Posterior cingulate gyrus (tissue), 11 donors: ENCODE measurements at regions not wholly inside any gene's neighbourhood (a gene's known extent, or its start where the extent isn't known, plus 50 kb on each side); places are given as distances from the start of the nearest gene placed in this dataset.
"Not testable (repeated sequence)": the region's sequence is repeated elsewhere in the genome, so short reads cannot be mapped to it uniquely, and the experiment has no call there.

ENCODE experiments used
- DNase-seq, 10 donors: peaks; one replicate each; pipeline versions ENCODE4 v3.0.0 to v3.0.0-alpha.2; 2020 to 2021; ENCODE audit warnings: mixed read lengths in 3 of 10
- intact Hi-C: fragments of 100-400 bp; cut with DNase I; formaldehyde crosslinking; loops from one replicate; pipeline ENCODE4 v1.15.1; 2023

DNA sequence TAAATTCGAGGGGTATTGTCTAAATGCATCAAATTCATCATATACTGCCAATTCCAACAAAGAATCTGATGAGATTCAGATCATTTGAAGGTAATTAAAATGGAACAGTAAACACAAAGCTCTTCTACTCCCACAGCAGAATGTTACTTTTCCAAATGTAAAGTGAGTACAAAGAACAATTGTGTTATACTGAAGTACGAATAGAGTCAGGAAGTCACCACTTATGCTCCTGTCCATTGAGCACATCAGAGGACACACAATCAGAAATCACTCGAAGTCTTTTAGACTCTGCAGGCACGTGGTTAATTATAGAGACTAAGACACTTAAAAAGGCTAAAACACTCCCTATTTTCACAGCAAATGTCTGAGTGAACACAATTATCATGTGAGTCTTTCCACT is 388.5 kb upstream of the MIS18BP1 start:
- DNase-seq: no peak

DNA sequence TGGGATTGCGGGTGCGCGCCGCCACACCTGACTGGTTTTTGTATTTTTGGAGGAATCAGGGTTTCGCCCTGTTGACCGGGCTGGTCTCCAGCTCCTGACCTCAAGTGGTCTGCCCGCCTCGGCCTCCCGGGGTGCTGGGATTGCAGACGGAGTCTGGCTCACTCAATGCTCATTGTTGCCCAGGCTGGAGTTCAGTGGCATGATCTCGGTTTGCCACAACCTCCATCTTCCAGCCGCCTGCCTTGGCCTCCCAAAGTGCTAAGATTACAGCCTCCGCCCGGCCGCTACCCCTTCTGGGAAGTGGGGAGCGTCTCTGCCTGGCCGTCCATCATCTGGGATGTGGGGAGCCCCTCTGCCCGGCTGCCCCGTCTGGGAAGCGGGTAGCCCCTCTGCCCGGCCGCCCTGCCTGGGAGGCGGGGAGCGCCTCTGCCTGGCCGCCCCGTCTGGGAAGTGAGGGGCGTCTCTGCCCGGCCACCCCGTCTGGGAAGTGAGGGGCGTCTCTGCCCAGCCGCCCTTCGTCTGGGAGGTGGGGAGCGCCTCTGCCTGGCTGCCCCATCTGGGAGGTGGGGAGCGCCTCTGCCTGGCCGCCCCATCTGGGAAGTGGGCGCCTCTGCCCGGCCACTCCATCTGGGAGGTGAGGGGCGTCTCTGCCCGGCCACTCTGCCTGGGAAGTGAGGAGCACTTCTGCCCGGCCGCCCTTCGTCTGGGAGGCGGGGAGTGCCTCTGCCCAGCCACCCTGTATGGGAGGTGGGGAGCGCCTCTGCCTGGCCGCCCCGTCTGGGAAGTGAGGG is 381.8 kb upstream of the MIS18BP1 start:
- peak in 1 of 10 donors; percentile 75 for DNase-seq
- intact Hi-C loops: not testable (repeated sequence)

More for the DNA sequence above, 388.5 kb upstream of the MIS18BP1 start:
- intact Hi-C loops: no loop called here

DNA sequence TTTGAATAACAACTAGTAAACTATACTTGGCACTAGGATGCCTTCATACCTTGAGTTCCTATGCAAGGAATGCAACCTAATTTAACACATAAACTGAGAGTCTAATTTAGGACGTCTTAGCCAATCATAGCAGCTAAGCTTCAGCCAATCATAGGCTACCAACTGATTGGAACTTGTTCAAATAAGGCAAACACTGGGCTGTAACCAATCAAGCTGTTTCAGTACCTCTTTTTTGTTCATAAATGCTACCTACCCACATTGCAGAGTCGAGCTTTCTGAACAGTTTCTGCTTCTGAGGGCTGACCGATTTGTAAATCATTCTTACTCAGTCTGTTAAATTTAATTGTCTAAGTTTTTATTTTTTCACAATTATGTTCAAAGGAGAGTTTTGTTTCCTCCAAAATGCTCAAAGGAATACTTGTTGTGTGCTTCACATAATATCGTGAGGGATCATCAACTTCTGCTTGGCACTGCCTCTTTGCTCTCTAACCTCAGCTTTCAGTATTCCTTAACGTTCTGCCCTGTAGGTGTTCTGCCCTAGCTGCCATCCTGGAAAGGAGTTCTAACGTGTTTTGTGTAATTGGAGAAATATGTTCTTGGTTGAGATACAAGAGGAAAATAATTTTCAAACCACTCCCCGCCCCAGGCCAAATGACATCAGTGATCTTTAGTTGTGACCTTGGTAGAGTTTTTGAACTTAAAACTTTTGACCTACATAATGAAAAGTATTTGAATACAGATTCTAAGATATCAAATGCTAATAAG is 380.4 kb upstream of the MIS18BP1 start:
- DNase-seq: no peak
- intact Hi-C loops: no loop called here

DNA sequence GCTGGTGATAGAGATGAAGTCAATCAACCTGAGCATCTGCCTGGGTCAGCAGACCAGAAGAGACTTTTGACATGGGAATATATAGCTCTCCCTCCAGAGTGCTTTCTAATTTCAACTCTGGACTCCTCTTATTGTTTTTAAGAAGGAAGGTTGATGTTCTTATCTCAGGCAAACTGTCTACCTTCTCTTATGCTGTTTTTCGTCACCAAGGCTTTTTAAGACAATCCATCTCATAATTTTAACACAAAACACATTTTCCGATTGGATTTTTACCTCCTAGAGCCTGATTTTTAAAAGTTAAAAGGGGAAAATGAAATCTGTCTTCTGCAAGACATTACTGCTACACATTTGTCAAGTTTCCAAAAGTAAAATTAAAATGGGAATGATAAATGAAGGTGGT is 368.7 kb upstream of the MIS18BP1 start:
- no peak for DNase-seq
- intact Hi-C loops: no loop called here

DNA sequence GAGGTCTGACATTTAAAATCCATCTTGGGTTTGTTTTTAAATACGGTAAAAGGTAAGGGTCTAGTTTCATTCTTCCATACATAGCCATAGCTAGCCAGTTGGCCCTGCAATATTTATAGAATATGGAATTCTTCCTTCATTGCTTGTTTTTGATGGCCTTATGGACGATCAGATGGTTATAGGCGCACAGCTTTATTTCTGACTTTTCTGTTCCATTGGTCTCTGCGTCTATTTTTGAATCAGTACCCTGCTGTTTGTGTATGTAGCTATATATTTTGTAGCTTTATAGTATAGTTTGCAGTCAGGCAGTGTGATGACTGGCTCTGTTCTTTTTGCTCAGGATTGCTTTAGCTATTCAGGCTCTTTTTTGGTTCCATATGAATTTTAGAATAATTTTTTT is 366.8 kb upstream of the MIS18BP1 start:
- DNase-seq: no peak
- intact Hi-C loops: no loop called here

DNA sequence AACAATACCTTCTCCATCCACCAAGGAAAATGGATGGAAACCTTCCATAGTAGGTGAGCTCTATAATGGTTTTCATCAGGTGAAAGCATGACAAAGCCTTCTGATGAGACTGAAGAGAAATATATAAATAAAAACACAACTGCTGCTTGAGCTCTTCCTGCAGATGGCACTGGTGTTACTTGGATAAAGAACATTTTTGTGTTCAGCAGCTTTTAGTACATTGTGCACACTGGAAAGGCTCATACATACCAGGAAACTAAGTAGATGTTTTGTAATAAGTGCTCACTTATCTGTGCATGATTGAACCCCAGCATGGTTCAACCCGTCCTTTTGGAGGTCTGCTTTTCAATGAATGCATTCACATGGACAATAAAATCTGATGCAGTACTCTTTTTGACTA is 357.3 kb upstream of the MIS18BP1 start:
- intact Hi-C loops: no loop called here
- no peak for DNase-seq

DNA sequence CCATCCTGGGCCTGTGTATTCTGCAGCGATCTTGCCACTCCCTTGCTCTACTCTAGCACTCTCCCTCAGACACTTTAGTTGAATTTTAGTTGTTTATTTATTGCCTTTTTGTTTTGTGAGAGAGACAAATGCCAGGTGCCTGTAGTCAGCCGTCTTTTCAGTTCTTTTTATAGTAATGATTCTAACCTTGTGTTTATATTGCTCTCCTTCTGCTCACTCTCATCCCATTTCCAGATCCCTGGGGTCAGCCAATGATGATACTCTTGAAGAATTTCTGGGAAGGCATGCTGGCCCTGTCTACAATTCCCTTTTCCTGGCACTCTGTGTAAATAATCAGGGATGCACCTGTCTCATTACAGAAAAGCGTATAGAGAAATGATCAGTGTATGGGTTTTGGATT is 334.1 kb upstream of the MIS18BP1 start:
- no peak for DNase-seq
- intact Hi-C loops: no loop called here

DNA sequence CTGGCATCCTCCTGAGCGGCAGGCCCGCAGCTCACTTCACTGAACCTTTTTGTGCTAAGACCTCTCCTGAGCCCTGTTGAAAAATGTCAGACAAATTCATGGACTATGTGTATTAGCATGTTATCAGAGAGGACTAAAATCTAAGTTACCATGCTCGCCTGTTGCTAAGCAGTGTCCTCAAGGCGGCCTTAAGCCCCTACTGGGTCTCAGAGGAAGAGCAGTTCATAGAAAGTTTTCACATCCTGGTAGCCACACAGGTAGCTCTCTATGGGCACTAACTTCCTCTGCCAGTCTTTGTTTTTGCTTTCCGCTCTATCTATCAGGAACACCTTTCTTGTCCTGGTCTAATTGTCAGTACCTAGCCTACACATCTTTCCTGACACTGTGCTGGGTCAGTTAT is 306.6 kb upstream of the MIS18BP1 start:
- intact Hi-C loops: no loop called here
- no peak for DNase-seq

DNA sequence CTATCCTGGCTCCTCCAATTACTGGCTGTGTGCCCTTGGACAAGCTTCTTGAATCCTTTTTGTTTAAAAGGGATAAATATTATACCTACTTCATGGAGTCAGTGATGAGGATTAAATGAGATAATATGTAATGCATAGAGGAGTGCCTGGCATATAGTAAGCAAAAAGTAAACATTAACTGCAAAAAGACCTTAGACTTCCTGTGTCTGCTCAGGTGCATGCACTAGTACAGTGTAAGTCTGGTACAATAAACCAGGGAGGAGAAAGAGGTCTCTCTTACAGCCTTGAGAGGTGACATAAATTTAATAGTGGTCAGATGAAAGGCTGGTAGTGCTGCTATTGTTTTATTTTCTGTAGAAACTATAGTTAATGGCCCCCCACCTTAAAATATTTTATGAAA is 305.2 kb upstream of the MIS18BP1 start:
- intact Hi-C loops: no loop called here
- DNase-seq: no peak

DNA sequence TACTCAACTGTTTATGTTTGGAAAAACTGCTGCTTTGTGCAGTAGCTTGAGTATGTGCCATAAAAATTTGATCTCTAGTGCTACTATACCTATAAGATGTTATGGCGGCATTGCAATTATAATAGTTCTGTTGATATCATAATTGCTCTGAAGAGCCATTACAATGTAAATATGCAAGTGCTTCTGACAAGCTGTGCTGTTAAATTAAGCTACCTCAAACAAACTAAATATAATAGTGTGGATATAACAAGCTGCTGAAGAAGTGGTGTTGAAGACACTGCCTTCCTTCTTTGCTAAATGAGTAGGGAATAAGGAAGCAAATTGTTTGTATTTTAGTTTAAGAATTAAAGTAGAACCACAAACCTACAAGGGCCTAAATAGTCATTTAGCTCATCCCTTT is 301.0 kb upstream of the MIS18BP1 start:
- DNase-seq: no peak
- intact Hi-C loops: no loop called here

DNA sequence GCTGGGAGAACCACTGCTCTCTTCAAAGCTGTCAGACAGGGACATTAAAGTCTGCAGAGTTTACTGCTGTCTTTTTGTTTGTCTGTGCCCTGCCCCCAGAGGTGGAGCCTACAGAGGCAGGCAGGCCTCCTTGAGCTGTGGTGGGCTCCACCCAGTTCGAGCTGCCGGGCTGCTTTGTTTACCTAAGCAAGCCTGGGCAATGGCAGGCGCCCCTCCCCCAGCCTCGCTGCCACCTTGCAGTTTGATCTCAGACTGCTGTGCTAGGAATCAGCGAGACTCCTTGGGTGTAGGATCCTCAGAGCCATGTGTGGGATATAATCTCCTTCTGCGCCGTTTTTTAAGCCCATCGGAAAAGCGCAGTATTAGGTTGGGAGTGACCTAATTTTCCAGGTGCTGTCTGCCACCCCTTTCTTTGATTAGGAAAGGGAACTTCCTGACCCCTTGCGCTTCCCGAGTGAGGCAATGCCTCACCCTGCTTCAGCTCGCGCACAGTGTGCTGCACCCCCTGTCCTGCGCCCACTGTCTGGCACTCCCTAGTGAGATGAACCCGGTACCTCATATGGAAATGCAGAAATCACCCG is 298.3 kb upstream of the MIS18BP1 start:
- intact Hi-C loops, DNase-seq: not testable (repeated sequence)

DNA sequence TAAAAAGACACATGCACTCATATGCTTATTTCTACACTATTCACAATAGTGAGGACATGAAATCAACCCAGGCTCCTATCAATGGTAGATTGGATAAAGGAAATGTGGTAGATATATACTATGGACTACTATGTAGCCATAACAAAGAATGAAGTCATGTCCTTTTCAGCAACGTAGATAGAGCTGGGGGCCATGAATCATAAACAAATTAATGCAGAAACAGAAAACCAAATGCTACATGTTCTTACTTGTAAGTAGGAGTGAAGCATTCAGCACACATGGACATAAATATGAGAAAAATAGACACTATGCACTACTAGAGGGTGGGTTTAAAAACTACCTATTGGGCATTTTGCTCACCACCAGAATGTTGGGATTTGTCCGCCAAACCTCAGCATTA is 278.0 kb upstream of the MIS18BP1 start:
- no peak for DNase-seq
- intact Hi-C loops: no loop called here

DNA sequence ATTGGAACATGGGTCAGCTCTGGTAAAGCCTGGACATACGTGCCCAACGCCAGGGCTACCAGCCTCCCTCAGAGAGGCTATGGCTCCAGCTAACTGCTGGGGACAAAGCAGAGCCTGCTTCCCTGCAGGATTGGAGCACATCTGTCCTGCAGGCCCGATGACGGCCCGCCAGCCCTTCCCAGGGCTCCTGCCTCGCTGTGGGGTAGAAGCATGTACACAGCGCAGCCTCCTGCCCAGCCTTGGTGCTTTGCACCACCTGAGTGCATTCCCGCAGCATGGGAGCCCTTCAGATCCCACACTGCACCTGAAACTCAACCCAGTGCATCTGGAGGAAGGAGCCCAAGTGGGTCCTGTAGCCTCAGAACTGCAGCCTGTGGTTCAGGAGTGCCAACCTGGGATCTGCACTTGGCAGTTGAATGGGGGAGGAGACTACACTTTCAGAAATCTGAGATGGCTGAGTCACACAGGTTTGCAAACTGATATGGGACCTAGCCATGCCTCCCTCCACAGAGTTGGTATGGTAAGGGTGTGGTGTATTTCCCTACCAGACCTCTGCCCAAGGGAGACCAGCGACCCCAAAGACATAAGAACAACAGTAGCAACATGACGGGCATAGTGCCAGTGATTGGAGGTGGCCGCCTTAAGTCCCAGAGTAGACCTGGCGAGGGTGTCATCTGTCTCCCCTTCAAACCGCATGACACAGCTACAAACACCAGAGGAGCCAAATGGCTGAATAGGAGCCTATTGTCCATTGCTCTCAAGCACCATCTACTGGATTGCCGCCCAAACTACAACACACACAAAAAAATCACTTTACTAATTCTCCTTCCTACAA is 273.9 kb upstream of the MIS18BP1 start:
- peak in 2 of 10 donors; percentile 62 to 75 for DNase-seq
- intact Hi-C loops: loop anchor here (5.0 kb wide), 1 partner anchor 100 kb away; no protein-coding TSS in a partner anchor

DNA sequence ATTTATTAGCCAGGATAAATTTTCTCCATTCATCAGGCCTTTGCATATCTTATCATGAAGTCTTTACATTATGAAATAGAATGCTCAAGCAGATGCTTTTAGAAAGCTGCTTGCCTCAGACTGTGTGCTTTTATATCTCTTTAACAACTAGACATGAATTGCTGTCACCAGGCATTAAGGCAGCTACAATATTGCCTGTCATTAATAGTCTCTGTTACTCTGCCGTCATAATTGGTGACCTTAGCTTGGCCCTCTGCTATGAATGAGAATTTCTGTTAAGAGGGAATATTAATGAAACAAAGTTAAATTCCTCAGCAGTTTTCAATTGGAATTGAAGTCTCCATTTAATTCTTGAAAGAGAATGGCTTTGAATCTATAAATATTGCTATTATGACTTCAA is 266.8 kb upstream of the MIS18BP1 start:
- no peak for DNase-seq
- intact Hi-C loops: no loop called here

DNA sequence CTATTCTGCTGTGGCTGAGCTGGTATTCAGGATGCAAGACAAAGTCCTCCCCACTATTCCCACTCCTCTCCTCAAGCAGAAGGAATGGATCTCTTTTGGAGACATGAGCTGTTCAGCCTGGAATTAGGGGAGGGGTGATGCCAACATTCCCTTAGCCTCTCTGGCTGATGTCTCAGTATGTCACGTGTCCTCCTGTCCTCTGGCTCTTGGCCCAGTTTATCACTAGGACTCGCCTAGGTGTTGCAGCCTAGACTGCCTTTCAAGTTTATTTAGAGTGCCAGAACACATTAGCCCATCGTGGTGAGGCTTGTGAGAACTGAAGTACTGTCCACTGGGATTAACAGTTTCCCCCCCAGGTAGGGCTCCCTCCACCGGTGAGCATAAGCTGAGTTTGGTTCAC is 239.9 kb upstream of the MIS18BP1 start:
- no peak for DNase-seq
- intact Hi-C loops: no loop called here

DNA sequence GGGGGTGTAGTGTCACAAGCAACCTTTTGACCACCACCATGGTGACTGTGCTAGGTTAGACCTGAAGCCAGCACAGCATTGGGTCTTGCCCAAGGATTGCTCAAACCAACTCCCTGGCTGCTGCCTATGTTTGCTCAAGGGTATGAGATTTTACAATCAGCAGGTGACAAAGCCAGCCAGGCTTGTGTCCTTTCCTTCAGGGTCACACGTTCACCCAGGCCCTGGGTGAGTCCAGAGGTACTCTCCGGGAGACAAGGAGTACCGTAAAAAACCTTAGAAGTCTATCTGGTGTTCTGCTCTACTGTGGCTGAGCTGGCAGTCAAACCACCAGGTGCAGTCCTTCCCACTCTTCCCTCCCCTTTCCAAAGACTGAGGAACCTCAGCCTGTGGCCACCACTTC is 238.9 kb upstream of the MIS18BP1 start:
- DNase-seq: no peak
- intact Hi-C loops: no loop called here

DNA sequence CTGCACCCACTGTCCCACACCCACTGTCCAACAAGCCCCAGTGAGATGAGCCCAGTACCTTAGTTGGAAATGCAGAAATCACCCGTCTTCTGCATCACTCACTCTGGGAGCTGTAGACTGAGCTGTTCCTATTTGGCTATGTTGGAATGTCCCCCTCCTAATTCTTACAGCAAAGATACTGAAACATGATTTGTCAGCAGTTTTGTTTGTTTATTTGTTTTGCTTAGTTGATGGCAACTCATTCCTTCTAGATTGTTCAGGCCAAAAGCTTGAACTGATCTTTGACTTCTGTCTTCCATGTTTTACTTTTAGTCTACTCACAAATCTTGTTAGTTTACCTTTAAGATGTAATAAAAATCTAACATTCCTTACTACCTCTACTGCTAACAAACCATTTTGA is 233.6 kb upstream of the MIS18BP1 start:
- intact Hi-C loops: no loop called here
- DNase-seq: no peak

DNA sequence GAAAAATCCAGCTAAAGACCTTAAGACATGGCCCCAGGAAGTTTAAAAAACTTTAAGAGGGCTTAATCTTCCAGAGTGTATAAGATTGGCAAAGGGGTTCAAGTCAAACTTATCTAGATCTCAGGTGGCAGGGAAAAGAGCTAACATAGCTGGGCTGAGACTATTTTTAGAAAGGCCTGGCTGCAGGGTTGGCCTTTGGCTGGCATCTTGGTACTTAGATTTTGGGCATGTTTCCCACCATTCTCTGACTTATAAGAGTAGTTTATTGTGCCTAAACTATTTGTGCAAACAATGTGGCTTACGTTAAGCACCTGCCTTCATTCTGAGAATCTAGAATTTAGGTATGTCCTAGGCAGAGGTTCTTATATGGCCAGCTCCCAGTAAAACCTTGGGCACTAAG is 214.0 kb upstream of the MIS18BP1 start:
- DNase-seq: no peak
- intact Hi-C loops: no loop called here

DNA sequence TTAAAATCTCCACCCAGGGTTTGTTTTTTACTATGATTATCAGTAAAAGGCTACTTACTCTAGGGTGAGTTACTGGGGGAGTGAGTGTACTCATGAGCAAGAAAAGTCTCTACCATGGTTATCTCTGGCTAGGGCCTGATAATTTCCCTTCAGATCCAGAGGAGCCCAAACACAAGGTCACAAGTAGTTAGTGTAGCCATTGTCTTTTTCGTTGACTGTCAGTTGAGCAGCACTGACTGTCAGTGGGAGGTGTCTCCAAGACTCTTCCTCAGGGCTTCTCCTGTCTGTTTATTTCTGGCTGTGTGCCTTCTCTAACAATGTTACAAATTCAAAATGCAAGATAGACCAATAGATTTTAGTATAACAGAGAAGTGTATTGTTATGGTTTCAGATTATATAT is 181.2 kb upstream of the MIS18BP1 start:
- DNase-seq: no peak
- intact Hi-C loops: no loop called here

DNA sequence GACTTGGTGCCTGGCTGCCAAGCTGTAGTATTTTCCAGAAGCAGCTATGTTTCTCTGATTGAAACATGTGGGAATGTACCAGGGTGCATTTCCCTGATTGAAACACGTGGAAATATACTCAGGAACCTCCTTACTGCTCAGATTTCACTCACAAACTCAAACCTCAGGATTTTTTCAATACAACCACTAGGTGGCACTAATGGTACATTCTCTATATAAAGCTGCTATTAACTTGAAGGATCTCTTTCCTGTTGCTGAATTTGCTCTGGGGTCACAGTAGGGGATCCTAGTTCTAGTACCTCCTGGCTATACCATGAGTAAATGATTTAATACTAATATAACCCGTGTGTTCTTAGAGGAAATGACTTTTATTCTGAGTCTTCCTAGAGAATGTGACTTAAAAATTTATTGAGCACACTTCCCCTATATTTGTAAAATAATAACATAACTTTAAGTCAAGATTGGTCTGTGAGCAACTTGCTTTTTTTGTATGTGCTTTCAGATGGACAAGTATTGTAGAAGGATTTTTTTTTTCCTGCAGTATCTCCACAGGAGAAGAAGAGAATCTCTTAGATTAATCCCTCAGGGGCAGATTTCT is 173.8 kb upstream of the MIS18BP1 start:
- intact Hi-C loops: loop anchor here (5.0 kb wide), 1 partner anchor 101 kb away; no protein-coding TSS in a partner anchor
- no peak for DNase-seq
